OCI-LY1 (cell line): ENCODE measurements at regions not wholly inside any gene's neighbourhood (a gene's known extent, or its start where the extent isn't known, plus 50 kb on each side); places are given as distances from the start of the nearest gene placed in this dataset.

ENCODE experiments used
- H2AFZ ChIP-seq: fragments of 200-600 bp; sonication (generic), shearing (Covaris generic); 2 replicates; pipeline ENCODE4 v1.6.0; 2014; ENCODE audit warnings: antibody characterized with exemption, mild to moderate bottlenecking, low read length
- H3F3A ChIP-seq: fragments of 200-600 bp; sonication (generic), shearing (Covaris generic); 2 replicates; pipeline ENCODE4 v1.6.0; 2014; ENCODE audit warnings: mild to moderate bottlenecking, antibody characterized with exemption, low read length, moderate library complexity; ENCODE audit not compliant: insufficient read depth
- H3K27ac ChIP-seq: fragments of 200-600 bp; sonication (generic); 2 replicates; pipeline ENCODE4 v1.5.1; 2014; ENCODE audit warnings: low read length, mixed run types, mild to moderate bottlenecking, low read depth; ENCODE audit not compliant: poor library complexity, severe bottlenecking
- H3K27me3 ChIP-seq: fragments of 200-600 bp; sonication (generic); 2 replicates; pipeline ENCODE4 v1.6.0; 2014; ENCODE audit warnings: antibody characterized with exemption, mild to moderate bottlenecking, low read length, moderate library complexity; ENCODE audit not compliant: insufficient read depth
- H3K36me3 ChIP-seq: fragments of 200-600 bp; sonication (generic); 2 replicates; pipeline ENCODE4 v1.6.1; 2014; ENCODE audit warnings: mild to moderate bottlenecking, antibody characterized with exemption, low read length, moderate library complexity, mixed read lengths; ENCODE audit not compliant: insufficient read depth
- H3K4me1 ChIP-seq: fragments of 200-600 bp; sonication (generic); 2 replicates; pipeline ENCODE4 v1.5.1; 2014; ENCODE audit warnings: mild to moderate bottlenecking, low read length, moderate library complexity; ENCODE audit not compliant: insufficient read depth, severe bottlenecking
- H3K4me2 ChIP-seq: fragments of 200-600 bp; sonication (generic), shearing (Covaris generic); 2 replicates; pipeline ENCODE4 v1.6.1; 2014; ENCODE audit warnings: low read length
- H3K4me3 ChIP-seq: fragments of 200-600 bp; sonication (generic); 2 replicates; pipeline ENCODE4 v1.5.1; 2014; ENCODE audit warnings: low read length, low read depth, mild to moderate bottlenecking, mixed read lengths; ENCODE audit not compliant: poor library complexity, severe bottlenecking
- H3K79me2 ChIP-seq: fragments of 200-600 bp; shearing (Covaris generic); 2 replicates; pipeline ENCODE4 v1.6.1; 2016; ENCODE audit warnings: mixed run types, low read length, mixed read lengths; ENCODE audit not compliant: insufficient read depth
- H3K9ac ChIP-seq: fragments of 200-600 bp; sonication (generic), shearing (Covaris generic); 2 replicates; pipeline ENCODE4 v1.6.1; 2014; ENCODE audit warnings: mild to moderate bottlenecking, low read length, mixed read lengths
- H3K9me2 ChIP-seq: fragments of 200-600 bp; sonication (generic), shearing (Covaris generic); 2 replicates; pipeline ENCODE4 v1.6.1; 2014; ENCODE audit warnings: low read depth, mild to moderate bottlenecking, low read length, mixed read lengths
- H3K9me3 ChIP-seq: fragments of 200-600 bp; shearing (Covaris generic); 2 replicates; pipeline ENCODE4 v1.6.1; 2014; ENCODE audit warnings: low read length, mixed read lengths
- H4K20me1 ChIP-seq: fragments of 200-600 bp; sonication (generic), shearing (Covaris generic); 2 replicates; pipeline ENCODE4 v1.6.0; 2016; ENCODE audit warnings: mild to moderate bottlenecking, low read length; ENCODE audit not compliant: insufficient read depth
- EZH2 ChIP-seq: fragments of 200-600 bp; sonication (generic), shearing (Covaris generic); IDR thresholded peaks from 2 replicates; pipeline ENCODE4 v1.8.0; 2017; ENCODE audit warnings: borderline replicate concordance, mixed run types, mild to moderate bottlenecking, antibody characterized with exemption, low read length, moderate library complexity, mixed read lengths
- TF ChIP-seq, protein P1 (sequence below): fragments of 200-600 bp; sonication (generic), shearing (Covaris generic); IDR thresholded peaks from 2 replicates; pipeline ENCODE4 v1.5.1; 2017; ENCODE audit warnings: mild to moderate bottlenecking, antibody characterized with exemption, low read length, moderate library complexity, mixed read lengths

DNA sequence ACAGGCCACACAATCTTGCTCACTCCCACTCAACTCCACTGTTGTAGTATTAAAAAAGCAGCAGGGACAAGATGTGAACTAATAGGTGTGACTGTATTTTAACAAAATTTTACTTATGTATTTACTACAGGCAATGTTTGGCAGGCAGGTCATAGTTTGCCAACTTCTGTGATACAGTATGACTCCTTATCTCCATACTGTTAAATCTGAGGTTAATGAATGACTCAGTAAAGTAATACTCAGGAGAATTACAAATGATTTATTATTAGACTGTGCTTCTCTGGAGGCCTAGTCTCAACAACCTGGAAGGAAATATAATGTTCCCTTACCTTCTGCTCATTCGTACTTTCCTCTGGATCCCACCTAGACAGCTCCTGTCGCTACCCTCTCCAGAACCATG, 258.6 kb upstream of the KCNMB2 start:
- no peaks in the 10 kb centered on the region for H3K79me2 ChIP-seq
- H2AFZ ChIP-seq: no peak overlapping the region
- H4K20me1 ChIP-seq: no peaks in the 10 kb centered on the region
- no peaks in the 10 kb centered on the region for H3K4me1 ChIP-seq
- 0 out of 2 replicates have a peak, but pooled peaks cover 3% of the 10 kb centered on the region for H3K9me2 ChIP-seq
- no peaks in the 10 kb centered on the region for H3F3A ChIP-seq
- no peak overlapping the region for H3K9ac ChIP-seq
- peaks cover 3% of the 10 kb centered on the region; the same call in 1 of the 2 replicates for H3K9me3 ChIP-seq
- TF ChIP-seq EZH2: no peak
- TF ChIP-seq, protein P1, sequence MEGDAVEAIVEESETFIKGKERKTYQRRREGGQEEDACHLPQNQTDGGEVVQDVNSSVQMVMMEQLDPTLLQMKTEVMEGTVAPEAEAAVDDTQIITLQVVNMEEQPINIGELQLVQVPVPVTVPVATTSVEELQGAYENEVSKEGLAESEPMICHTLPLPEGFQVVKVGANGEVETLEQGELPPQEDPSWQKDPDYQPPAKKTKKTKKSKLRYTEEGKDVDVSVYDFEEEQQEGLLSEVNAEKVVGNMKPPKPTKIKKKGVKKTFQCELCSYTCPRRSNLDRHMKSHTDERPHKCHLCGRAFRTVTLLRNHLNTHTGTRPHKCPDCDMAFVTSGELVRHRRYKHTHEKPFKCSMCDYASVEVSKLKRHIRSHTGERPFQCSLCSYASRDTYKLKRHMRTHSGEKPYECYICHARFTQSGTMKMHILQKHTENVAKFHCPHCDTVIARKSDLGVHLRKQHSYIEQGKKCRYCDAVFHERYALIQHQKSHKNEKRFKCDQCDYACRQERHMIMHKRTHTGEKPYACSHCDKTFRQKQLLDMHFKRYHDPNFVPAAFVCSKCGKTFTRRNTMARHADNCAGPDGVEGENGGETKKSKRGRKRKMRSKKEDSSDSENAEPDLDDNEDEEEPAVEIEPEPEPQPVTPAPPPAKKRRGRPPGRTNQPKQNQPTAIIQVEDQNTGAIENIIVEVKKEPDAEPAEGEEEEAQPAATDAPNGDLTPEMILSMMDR: no peak
- no peak overlapping the region for H3K4me3 ChIP-seq
- no peak overlapping the region for H3K4me2 ChIP-seq
- H3K27me3 ChIP-seq: no peaks in the 10 kb centered on the region
- H3K36me3 ChIP-seq: no peaks in the 10 kb centered on the region
- H3K27ac ChIP-seq: no peak overlapping the region

GRCh38 chr3:178283561-178283960, 252.7 kb upstream of the KCNMB2 start:
- Histone ChIP-seq H3K4me1 (no peaks in the 10 kb centered on the region), H3K27me3 (no peaks in the 10 kb centered on the region), H4K20me1 (no peaks in the 10 kb centered on the region), H3K79me2 (no peaks in the 10 kb centered on the region), H3K9me3 (peaks cover 3% of the 10 kb centered on the region; the same call in 1 of the 2 replicates), H3K9me2 (no peaks in the 10 kb centered on the region), H3K27ac (no peak overlapping the region), H3K9ac (no peak overlapping the region), H3K4me2 (no peak overlapping the region), H2AFZ (no peak overlapping the region), H3K36me3 (no peaks in the 10 kb centered on the region), H3F3A (no peaks in the 10 kb centered on the region), H3K4me3 (no peak overlapping the region)
- no peak for TF ChIP-seq EZH2
- TF ChIP-seq, protein P1: no peak

- Histone ChIP-seq H3K9me2 (no peaks in the 10 kb centered on the region), H2AFZ (no peak overlapping the region), H3F3A (no peaks in the 10 kb centered on the region), H3K4me1 (no peaks in the 10 kb centered on the region), H4K20me1 (no peaks in the 10 kb centered on the region), H3K4me3 (no peak overlapping the region), H3K27ac (no peak overlapping the region), H3K4me2 (no peak overlapping the region), H3K9me3 (no peaks in the 10 kb centered on the region), H3K27me3 (no peaks in the 10 kb centered on the region), H3K9ac (no peak overlapping the region), H3K79me2 (no peaks in the 10 kb centered on the region), H3K36me3 (no peaks in the 10 kb centered on the region)
- no peak for TF ChIP-seq EZH2
- TF ChIP-seq, protein P1: no peak
These were observed 252.1 kb upstream of the KCNMB2 start for GRCh38 chr3:178284181-178284580.
